ENCODE measurements at regions not wholly inside any gene's neighbourhood (a gene's known extent, or its start where the extent isn't known, plus 50 kb on each side); places are given as distances from the start of the nearest gene placed in this dataset.
A peak's percentile ranks its signal among the peaks of the same experiment; 100 is the strongest.

- H3K9me3 ChIP-seq (ENCODE audit: control insufficient read depth, low read length), result no peaks in the 10 kb centered on the region
- H3K4me1 ChIP-seq (ENCODE audit: control insufficient read depth, insufficient read depth, low read length), result peaks cover 36% of the 10 kb centered on the region
- no peak overlapping the region for H3K4me3 ChIP-seq (ENCODE audit: low read length)
- H3K27ac ChIP-seq (ENCODE audit: low read length), result peak overlapping the region; percentile 100
- H3K27me3 ChIP-seq (ENCODE audit: control insufficient read depth, insufficient read depth), result no peaks in the 10 kb centered on the region
- intact Hi-C loops (cut with DNase I), result loop anchor here (5.0 to 10.0 kb wide), 13 partner anchors 102 to 363 kb away; no protein-coding TSS in a partner anchor
- WGBS, result 63% methylated on average over 8 of the region's 8 CpGs
- ATAC-seq (no peak), DNase-seq (peak in 1 of 3 donors; percentile 33)
Measured at GRCh38 chr1:234719454-234720251, 109.7 kb upstream of the IRF2BP2 start.

DNA sequence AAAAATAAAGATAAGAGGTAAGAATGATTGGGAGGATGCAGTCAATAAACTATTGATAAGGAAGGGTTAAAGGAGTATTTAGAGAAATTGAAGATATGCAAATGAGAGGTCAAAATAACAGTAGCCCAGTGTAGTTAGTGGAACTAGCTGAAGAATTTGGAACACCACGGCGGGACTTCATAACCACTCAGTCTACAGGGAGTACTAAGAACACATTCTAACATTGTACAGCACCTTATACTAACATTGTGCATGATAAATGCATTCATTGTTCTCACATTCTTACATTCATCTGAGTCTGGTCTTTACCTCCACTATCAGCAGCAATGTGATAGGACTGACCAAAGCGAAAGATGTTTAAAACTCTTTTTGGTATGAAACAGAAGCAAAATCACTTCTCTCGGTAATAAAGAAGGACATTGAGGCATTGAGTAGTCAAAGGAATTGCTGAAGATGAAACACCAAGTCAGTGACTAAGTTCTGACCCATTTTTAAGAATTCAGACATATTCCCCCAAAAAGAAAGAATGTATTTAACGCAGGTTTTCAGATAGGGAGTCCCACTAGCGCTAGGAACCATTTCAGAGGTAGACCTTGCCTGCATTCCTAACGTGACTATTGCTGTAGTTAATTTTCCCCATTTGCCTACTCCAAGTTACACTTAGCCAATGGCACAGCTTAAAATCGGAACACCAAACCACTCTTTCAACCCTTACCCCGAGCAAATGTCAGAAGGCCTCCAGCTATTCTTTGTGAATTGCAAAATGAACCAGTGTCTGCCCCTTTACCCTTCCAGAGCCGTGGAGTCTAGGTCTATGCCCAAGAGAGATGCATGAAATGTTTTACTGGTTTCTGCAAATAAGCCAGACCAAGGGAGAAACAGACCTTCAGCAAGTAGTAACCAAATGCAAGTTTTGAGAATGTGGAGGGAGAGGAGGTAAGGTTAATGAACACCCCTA, 108.8 kb upstream of the IRF2BP2 start:
- Histone ChIP-seq H3K27ac (ENCODE audit: low read length) (peak overlapping the region; percentile 62), H3K27me3 (ENCODE audit: control insufficient read depth, insufficient read depth) (no peaks in the 10 kb centered on the region), H3K9me3 (ENCODE audit: control insufficient read depth, low read length) (no peaks in the 10 kb centered on the region), H3K4me1 (ENCODE audit: control insufficient read depth, insufficient read depth, low read length) (peaks cover 36% of the 10 kb centered on the region), H3K4me3 (ENCODE audit: low read length) (no peak overlapping the region)
- WGBS, result 53% methylated on average over 10 of the region's 10 CpGs
- DNase-seq (no peak), ATAC-seq (no peak)
- intact Hi-C loops (cut with DNase I), result loop anchor here in 1 of 4 donors (5.0 kb wide), 1 partner anchor 101 kb away; no protein-coding TSS in a partner anchor

DNA sequence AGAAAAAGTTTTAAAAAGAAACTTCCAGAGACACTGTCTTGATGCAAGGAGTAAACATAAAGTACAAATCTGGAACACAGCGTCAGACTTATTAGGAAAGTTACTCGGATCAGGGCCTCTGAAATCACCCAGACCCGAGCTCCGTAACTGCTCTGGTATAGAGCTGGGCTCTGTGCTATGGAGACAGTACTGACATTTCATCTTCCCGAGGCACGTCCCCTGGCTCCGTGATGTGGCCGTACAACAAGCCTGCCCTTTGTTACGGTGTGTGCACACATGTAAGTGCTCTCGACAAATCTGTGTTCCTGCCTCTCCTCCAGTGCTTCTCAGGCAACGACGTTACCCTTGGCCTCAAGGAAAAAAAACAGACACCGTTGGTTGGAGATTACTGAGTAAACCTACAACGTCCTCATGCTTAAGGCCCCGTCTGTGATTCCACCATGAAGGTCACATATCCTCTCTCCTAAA, 107.0 kb upstream of the IRF2BP2 start:
- ATAC-seq (no peak), DNase-seq (peak in 2 of 3 donors; percentile 57 to 59)
- intact Hi-C loops (cut with DNase I), result loop anchor here in 1 of 4 donors (5.0 kb wide), 1 partner anchor 100 kb away; no protein-coding TSS in a partner anchor
- H3K4me1 ChIP-seq (ENCODE audit: control insufficient read depth, insufficient read depth, low read length), result peaks cover 22% of the 10 kb centered on the region
- H3K27ac ChIP-seq (ENCODE audit: low read length), result peak overlapping the region; percentile 60
- no peaks in the 10 kb centered on the region for H3K27me3 ChIP-seq (ENCODE audit: control insufficient read depth, insufficient read depth)
- no peaks in the 10 kb centered on the region for H3K9me3 ChIP-seq (ENCODE audit: control insufficient read depth, low read length)
- WGBS, result 54% methylated on average over 15 of the region's 15 CpGs
- H3K4me3 ChIP-seq (ENCODE audit: low read length), result no peak overlapping the region

DNA sequence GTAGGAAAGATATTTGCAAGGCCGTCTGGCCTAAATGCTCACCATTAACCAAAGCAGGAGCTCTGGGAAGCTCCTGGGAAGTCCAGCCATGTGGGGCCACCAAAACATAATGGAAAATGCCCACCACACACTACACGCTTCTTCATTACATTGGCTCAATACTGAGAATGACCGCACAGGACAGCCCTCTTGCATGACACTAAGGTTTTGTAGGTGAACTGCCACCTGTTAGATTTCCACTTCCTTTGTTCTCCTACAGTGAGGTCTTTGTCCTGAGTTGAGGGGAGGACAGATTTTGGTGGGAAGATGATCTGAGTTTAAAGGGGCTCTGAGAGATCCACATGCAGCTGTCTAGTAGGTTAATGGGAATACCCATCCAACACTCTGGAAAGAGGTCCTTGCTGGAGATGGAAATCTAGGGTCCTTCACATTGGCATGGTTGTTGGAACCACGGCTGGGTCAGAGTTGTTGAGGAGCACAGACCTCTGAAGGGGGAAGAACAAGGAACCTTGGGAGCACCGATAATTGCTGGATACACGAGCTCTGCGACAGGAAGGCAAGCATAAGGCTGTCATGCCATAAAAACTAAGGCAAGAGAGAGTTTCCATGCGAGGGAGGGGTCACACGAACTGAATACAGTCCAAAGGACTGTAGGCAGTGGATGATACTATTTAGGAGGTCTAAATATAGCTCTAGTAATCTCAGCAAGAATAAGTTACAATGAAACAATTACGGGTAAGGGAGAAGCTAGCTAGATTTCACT, 105.5 kb upstream of the IRF2BP2 start:
- 61% methylated on average over 10 of the region's 10 CpGs for WGBS
- peak overlapping the region; percentile 4 for H3K27ac ChIP-seq (ENCODE audit: low read length)
- no peak for ATAC-seq
- no peak for DNase-seq
- H3K4me3 ChIP-seq (ENCODE audit: low read length), result no peak overlapping the region
- no peaks in the 10 kb centered on the region for H3K9me3 ChIP-seq (ENCODE audit: control insufficient read depth, low read length)
- intact Hi-C loops (cut with DNase I), result loop anchor here in 1 of 4 donors (5.0 kb wide), 1 partner anchor 98 kb away; no protein-coding TSS in a partner anchor
- H3K27me3 ChIP-seq (ENCODE audit: control insufficient read depth, insufficient read depth), result no peaks in the 10 kb centered on the region
- peaks cover 14% of the 10 kb centered on the region for H3K4me1 ChIP-seq (ENCODE audit: control insufficient read depth, insufficient read depth, low read length)

DNA sequence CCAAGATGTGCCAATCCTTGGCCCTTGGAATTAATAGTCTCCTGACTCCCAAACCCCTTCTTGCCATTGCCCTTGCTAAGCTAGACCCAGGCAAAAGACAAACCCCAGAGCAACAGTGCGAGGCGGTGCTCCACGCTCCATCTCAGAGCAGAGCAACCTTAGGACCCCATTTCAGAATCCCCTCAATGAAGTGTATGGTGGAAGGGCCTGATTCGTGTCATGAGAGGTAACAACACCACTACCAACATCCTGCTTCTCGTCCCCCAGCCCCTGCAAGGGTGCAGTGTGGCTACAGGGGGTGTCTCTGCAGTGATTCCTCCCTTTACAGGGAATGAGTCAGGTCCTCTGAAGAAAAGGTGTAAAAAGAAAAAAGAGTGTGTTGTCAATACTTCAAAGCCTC, 103.9 kb upstream of the IRF2BP2 start:
- no peak for DNase-seq
- intact Hi-C loops (cut with DNase I), result no loop called here
- whole genome bisulfite sequencing, result 96% methylated on average over 5 of the region's 5 CpGs

GRCh38 chr1:234713440-234713839, 103.5 kb upstream of the IRF2BP2 start:
- H3K4me3 ChIP-seq (ENCODE audit: low read length), result no peak overlapping the region
- peaks cover 7% of the 10 kb centered on the region for H3K4me1 ChIP-seq (ENCODE audit: control insufficient read depth, insufficient read depth, low read length)
- intact Hi-C loops (cut with DNase I), result no loop called here
- no peaks in the 10 kb centered on the region for H3K9me3 ChIP-seq (ENCODE audit: control insufficient read depth, low read length)
- DNase-seq (no peak), ATAC-seq (no peak)
- no peak overlapping the region for H3K27ac ChIP-seq (ENCODE audit: low read length)
- no peaks in the 10 kb centered on the region for H3K27me3 ChIP-seq (ENCODE audit: control insufficient read depth, insufficient read depth)
- WGBS, result 92% methylated on average over 11 of the region's 11 CpGs

More for the DNA sequence above, 103.9 kb upstream of the IRF2BP2 start:
- H3K4me1 ChIP-seq (ENCODE audit: control insufficient read depth, insufficient read depth, low read length), result peaks cover 7% of the 10 kb centered on the region
- no peak overlapping the region for H3K4me3 ChIP-seq (ENCODE audit: low read length)
- no peaks in the 10 kb centered on the region for H3K9me3 ChIP-seq (ENCODE audit: control insufficient read depth, low read length)
- no peak for ATAC-seq
- H3K27ac ChIP-seq (ENCODE audit: low read length), result no peak overlapping the region
- no peaks in the 10 kb centered on the region for H3K27me3 ChIP-seq (ENCODE audit: control insufficient read depth, insufficient read depth)

DNA sequence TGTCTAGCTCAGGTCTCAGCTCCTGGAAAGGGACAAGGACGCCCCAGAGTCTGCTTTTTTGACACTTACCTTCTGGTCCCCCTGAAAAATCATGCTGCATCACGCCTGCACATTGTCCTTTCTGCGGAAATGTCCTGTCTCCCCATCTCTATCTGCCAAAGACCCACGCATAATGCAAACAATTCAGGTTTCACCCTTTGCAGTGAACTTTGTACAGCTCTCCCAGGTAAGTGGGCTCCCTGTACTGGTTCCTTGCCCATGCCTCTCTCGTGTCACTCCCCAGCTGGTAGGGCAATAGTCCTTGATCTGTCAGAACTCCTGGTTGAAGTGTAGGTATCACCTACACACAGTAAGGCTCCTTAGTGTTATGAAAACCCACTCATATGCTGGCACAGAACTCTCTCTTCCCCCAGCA, 102.9 kb upstream of the IRF2BP2 start:
- ATAC-seq, result no peak
- intact Hi-C loops (cut with DNase I), result no loop called here
- Histone ChIP-seq H3K27me3 (ENCODE audit: control insufficient read depth, insufficient read depth) (no peaks in the 10 kb centered on the region), H3K4me3 (ENCODE audit: low read length) (no peak overlapping the region), H3K9me3 (ENCODE audit: control insufficient read depth, low read length) (no peaks in the 10 kb centered on the region), H3K4me1 (ENCODE audit: control insufficient read depth, insufficient read depth, low read length) (peaks cover 7% of the 10 kb centered on the region), H3K27ac (ENCODE audit: low read length) (no peak overlapping the region)
- 88% methylated on average over 5 of the region's 5 CpGs for WGBS
- DNase-seq, result no peak

DNA sequence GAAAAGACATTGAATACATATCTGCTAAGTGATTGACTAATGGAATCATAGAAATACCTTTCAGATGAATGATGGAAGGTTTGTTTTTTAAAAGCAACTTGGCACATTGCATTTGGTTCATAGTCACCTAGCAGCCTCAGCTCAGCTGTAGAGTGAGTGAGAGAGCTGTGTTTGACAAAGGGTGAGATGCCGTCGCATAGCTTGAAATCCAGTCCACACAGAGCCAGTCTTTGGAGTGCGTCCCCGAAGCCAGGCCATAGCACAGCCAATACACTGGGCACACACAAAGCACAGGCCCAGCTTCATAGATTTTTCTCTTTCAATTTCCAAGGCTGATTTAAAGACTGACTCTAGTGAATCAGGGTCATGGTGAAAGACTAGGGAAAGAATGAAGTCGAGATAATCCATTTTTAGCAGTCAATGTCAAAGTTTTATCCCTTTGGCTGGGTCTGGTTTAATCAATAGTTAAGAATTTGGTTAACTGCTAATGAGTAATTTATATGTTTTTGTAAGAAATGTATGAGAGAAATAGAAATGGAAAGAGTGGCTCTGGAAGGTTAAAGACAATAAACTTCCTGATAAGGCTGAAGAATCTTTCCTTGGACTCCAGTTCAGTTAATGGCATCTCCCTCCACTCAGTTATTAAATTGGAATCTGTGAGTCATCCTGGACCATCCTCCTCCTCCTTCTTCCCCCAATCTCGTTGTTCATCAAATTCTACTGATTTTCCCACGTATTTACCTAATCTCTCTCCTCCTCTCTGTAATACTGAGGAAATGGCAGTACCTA, 101.2 kb upstream of the IRF2BP2 start:
- no peaks in the 10 kb centered on the region for H3K9me3 ChIP-seq (ENCODE audit: control insufficient read depth, low read length)
- DNase-seq (no peak), ATAC-seq (peak in 1 of 2 donors; percentile 31)
- intact Hi-C loops (cut with DNase I), result no loop called here
- H3K4me1 ChIP-seq (ENCODE audit: control insufficient read depth, insufficient read depth, low read length), result no peaks in the 10 kb centered on the region
- WGBS, result 67% methylated on average over 7 of the region's 7 CpGs
- H3K27ac ChIP-seq (ENCODE audit: low read length), result peak overlapping the region; percentile 50
- H3K4me3 ChIP-seq (ENCODE audit: low read length), result no peak overlapping the region
- no peaks in the 10 kb centered on the region for H3K27me3 ChIP-seq (ENCODE audit: control insufficient read depth, insufficient read depth)

- WGBS, result 93% methylated on average over 6 of the region's 6 CpGs
- DNase-seq, result no peak
- Histone ChIP-seq H3K27me3 (ENCODE audit: control insufficient read depth, insufficient read depth) (no peaks in the 10 kb centered on the region), H3K4me3 (ENCODE audit: low read length) (no peak overlapping the region), H3K4me1 (ENCODE audit: control insufficient read depth, insufficient read depth, low read length) (no peaks in the 10 kb centered on the region), H3K27ac (ENCODE audit: low read length) (peak overlapping the region; percentile 28), H3K9me3 (ENCODE audit: control insufficient read depth, low read length) (no peaks in the 10 kb centered on the region)
- no peak for ATAC-seq
- intact Hi-C loops (cut with DNase I), result no loop called here
Measured at GRCh38 chr1:234710381-234710780, 100.4 kb upstream of the IRF2BP2 start.

Measured in right cardiac atrium (tissue), 5 donors.